GM19372 (cell line): ENCODE measurements at regions not wholly inside any gene's neighbourhood (a gene's known extent, or its start where the extent isn't known, plus 50 kb on each side); places are given as distances from the start of the nearest gene placed in this dataset.
"Not testable (repeated sequence)": the region's sequence is repeated elsewhere in the genome, so short reads cannot be mapped to it uniquely, and the experiment has no call there.

ENCODE experiments used
- ATAC-seq: cut with Tn5 transposase; IDR thresholded peaks from one replicate; pipeline ENCODE4 v1.9.1; 2021; ENCODE audit warnings: mild to moderate bottlenecking, low read depth, moderate library complexity; ENCODE audit not compliant: unreplicated experiment

DNA sequence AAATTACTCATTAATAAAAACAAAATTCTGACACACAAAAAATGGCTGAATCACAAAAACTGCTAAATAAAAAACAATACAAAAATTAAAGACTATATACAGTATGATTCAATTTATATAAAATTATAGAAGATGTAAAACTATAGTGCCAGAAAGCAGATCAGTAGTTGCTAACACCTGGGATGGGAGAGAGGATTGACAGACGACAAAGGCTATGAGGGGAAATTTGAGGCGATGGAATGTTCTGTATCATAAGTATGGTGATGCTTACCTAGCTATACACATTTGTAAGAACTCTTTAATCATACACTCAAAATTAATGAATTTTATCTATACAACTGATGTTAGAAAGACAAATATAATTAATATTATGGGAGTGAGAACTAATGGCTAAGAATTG, 247.9 kb upstream of the GJE1 start:
- no peak for ATAC-seq

DNA sequence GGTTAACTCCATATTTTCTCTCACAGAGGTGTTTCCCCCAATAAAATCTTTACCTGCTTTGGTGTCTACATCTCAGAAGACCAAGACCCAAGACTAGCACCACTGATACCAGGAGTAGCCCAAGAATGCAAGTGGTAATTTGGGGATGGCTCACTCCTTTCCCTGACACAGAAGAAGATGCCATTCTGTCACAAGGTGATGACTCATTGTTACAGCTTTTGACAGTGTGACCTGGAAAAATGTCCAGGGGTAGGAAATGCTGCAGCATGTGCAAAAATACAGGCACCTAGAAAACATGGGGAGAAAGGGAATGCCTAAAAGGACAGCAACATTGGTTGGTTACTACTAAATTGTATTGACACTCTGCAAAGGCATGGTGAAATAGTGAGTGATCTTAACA, 254.0 kb upstream of the GJE1 start:
- ATAC-seq, result no peak

DNA sequence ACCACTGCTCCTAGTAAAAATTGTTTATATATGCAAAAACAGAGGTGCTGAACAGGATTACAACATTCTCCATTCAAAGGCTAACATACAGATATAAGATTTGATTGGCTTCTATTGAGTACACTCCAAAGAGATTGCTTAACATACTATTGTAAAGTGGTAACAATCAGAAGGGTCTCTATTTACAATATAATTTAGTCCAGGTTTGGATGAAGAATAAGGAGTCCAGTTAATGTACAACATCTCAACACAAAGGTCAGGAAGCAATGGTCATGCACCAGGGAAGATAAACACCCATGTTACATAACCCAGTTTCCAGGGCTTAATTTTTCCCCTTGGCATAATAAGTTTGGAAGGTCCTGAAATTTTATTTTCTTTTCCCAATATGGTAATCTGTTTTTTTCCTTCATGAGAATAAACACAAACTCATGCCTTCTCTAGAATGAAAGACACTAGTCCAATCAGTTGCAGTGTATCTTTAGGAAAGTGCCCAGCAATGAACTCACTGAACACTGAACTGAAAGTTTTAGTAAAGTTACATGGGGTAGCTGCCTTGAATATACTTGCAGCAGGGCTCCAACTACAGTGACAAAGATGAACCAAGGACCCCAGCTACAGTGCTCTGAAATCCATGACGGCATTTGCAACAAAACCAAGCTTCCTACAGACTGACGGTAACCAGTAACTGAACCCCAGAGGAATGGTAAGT, 255.3 kb upstream of the GJE1 start:
- ATAC-seq, result no peak

DNA sequence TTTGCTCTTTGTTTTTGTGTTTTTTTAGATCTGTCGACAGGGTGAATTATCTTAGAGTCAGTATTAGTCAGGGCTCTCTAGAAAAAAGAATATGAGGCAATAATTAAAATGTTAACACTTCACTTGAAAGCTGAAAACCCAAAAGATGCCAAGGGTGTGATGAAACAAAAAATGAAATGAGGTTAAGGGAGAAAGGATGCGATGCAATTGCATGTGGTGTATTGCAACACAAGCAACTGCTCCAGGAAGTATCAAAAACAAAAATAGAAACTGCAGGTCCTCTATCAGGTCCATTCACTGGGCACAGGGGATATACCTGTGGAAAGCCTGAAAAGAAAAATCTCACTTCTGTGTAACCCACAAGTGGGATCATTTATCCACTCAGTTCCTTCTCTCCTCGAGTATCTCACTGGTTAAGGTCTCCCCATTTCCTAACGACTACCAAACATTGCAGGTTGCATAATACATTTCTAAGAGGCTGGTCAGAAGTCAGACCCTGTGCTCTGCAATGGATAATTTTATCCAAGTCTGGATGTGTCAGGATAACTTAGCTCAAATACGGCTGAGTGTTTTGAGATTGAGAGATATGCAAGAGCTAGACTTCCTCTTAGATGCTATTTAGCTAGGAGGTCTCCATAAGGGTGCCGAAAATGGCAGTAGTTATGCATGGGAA, 257.7 kb upstream of the GJE1 start:
- no peak for ATAC-seq

DNA sequence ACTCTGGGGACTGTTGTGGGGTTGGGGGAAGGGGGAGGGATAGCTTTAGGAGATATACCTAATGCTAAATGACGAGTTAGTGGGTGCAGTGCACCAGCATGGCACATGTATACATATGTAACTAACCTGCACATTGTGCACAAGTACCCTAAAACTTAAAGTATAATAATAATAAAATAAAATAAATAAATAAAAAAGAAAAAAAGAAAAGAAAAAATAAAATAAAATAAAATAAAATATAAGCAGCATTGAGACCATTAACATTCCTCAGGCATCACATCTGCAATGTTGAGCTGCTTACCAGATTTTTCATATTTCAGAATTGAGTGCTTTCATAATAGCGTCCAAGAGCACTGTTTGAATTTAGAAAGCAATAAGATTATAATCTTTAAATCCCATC, 263.2 kb upstream of the GJE1 start:
- not testable (repeated sequence) for ATAC-seq

DNA sequence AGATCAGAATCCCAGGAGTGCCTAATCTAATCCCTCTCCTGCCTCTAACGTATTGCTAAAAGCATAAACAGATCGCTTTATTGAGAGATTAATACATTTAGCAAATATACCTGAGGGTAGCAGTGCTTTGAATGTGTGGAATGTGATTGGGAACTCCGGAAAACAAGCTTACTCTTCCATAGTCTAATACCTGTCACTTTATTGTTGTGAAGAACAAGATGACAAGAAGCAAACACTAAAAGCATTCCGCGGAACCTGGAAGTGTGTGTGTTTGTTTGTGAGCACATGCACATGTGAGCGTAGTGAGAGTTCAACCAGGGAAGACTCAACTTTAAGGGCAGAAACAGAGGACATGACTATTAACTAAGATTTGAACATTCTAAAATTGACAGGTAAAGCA, 265.0 kb upstream of the GJE1 start:
- no peak for ATAC-seq

DNA sequence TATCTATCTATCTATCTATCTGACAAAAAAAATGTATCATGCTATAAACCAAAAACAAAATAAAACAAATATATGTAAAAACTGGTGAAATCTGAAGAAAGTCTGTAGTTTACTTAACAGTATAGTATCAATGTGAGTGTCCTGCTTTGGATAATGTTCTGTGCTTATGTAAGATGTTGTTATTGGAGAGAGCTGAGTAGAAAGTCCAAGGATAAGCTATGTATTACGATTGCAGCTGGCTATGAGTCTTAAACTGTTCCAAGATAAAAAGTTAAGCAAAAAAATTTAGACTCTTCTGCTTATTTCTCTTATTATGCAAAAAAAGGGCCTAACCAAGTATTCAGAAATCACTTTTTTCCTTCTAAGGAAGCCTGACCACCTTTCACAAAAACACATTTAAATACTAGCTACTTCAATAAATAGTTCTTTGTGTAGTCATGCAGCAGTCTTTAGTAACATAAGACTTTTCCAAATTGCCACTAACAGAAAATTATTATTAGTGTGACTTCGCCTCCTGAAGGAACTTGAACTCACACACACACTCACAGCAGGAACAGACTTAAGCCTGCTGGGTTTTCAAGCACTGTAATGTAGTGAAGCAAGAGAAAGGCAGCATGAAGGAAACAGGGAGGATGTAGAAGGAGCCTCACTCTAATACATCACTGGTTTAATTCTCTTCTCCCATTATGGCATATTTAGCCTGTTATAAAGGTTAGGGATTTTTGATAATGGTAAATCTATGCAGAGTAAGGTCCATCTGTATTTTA, 265.8 kb upstream of the GJE1 start:
- ATAC-seq, result no peak

DNA sequence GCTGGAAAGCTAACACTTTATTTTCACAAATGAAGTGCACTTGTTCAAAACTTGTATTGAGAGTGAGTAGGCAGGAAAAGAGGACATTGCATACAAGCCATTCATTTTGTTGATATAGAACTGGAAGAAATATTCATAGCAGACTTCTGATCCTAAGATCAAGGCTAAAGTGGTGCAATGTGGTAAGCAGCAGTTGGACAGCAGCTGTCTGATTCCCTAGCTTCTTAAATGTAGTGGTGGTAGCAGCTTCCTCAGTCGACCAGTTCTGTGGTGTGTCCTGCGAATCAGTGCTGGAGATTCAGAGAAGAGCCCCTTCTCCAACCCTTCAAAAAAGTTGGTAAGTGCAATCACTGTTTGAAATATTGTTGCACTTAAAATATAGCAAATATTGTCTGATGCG, 281.7 kb upstream of the GJE1 start:
- no peak for ATAC-seq

DNA sequence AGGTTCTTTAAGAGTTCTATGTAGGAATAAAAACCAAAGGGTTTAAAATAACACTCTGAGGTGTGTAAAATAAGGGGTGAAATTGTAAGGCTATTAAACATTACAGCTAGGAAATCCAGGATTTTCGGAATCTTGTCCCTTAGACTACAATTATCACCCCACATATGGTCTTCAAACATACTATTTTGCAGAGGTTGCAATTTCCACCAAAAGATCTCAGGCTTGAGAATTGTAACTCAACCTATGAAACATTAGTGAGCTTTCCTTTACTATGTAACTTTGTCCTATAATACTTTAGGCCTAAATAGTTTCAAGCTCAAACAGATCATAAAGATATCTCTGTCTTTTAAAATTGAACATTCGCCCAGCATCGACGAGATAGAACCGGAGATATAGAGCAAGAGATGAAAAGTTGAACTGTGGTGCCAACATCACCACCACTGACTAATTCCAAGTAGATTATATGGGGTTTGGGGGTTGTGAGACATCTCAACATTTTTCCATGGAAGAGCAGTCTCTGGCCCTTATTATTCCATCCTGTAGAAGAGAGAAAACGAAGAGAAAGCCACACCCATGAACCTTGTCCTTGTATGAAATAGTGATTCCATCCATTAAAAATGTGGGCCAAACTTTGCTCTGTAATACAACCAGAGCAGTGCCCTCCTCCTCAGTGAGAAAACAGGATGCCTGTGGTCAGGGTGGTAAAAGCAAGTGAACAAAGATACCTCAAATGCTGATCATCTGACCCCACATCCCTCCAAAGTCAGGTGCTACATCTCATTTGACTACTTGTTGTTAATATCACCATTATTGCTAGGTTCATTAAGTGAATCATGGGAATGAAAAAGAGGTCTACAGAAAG, 284.5 kb upstream of the GJE1 start:
- no peak for ATAC-seq

DNA sequence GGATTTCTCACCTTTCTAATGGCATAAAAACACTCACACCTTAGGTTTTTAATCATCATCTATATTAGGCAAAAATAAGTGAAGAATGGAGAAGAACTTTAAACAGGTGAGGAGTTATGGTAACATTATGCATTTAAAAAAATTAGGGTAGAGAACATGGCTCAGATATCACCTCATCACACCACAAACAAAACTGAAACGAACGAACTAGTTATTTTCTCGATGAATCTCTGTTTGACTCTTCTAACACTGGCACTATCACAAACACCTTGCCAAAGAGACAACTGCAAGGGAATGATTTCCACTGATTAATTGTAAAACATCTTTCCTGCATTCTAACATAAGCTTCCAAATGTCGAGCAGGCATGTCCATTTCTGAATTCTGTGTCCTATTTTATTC, 286.1 kb upstream of the GJE1 start:
- ATAC-seq, result no peak

DNA sequence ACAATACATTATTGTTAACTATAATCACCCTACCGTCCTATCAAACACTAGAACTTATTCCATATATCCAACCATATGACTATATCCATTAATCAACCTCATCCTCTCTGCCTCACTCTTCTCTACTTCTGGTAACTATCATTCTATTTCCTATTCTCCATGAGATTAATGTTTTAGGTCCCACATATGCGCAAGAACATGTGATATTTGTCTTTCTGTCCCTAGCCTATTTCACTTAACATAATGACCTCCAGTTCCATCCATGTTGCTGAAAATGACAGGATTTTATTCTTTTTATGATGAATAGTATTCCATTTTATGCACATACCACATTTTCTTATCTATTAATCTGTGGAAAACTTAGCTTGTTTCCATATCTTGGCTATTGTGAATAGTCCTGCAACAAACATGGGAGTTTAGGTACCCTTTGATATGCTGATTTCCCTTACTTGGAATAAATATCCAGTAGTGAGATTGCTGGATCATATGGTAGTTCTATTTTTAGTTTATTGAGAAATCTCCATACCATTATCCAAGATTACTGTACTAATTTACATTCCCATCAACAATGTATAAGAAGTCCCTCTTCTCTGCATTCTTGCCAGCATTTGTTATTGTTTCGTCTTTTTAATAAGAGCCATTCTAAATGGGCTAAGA, 289.4 kb upstream of the GJE1 start:
- ATAC-seq, result no peak

DNA sequence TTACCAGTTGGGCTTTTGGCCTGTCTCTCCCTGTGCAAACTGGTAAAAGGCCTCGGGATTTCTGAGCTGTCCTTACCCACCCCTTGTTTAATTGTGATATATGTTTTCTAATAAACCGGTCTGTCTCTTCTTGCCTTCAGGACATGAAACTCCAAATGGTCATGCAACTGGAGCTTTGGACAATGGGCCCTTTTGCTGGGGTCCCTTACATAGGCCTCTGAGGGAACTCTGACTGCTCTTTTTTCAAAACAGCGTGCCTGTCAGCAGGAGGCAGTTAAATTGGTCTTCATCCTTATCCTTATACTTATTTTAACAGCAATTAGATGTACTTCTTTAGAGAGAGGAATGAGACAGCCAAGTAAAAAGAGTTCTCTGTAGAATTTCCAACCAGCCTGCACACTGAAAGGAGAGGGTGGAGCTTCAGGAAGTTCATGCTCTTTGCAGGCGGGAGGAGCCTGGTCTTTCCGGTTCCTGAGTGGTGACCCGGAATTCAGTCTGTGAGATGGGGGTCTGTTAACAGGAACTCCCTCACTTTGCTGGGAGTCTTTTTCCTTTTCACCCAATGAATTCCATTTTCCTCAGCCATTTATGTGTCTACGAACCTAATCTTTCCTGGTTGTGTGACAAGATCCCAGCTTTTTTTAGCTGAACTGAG, 299.6 kb upstream of the GJE1 start:
- ATAC-seq, result no peak

DNA sequence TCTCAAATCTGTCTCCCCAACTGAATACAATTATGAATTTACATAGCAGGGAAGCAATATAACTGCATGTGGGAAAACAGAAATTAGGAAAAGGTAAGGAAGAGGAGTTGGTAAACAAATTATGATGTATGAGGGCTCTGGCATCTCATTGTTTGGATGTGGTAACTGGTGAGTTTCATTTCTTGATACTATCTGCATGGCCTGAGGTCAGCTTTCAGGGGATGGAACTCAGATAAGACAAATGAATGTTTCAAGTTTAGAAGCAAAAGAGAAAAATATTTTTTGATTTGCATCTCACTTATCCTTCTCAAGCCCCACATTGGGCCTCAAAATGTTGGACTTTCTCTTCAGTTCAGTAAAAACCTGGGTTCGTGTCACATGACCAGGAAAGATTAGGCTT, 302.2 kb upstream of the GJE1 start:
- no peak for ATAC-seq

DNA sequence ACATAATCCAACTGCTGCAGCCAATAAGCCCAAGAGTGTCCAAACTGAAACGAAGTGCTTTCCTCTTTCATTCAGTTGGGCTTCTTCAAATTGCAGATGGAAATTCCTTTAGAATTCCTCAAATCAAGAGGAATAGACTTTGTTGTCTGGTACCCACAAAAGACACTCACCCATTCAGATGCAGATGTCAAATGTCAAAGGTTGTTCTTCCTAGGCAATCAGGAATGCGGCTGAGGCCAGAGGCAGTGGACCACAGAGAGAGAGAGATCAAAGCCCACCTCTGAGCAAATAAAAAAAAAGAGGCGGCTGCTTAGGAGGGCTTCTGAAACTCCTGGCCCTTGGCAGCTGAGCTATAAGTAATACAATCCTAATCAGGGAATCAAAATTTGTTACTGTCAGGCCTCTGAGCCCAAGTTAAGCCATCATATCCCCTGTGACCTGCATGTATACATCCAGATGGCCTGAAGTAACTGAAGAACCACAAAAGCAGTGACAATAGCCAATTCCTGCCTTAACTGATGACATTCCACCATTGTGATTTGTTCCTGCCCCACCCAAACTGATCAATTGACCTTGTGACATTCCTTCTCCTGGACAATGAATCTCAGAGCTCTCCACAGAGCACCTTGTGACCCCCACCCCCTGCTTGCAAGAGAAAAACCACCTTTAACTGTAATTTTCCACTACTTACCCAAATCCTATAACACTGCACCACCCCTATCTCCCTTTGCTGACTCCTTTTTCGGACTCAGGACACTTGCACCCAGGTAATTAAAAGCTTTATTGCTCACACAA, 303.0 kb upstream of the GJE1 start:
- no peak for ATAC-seq

DNA sequence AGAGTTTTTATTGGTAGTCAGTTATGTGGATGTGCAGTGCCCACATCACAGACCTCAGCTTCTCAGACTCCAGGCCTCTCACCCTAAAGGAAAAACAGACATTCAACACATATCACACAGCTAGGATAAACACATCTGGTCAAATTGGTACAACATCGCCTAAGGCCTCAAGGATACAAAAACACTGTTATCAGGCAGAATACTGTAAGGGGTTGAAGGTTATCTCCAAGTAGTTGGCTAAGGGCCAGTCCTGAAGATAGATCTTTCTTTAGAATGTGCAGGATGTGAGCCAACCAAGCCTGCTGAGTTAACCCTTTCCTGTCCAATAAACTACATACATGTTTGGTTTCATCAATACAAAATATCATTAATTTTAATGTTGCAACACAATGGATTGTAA, 308.4 kb upstream of the GJE1 start:
- ATAC-seq, result no peak

DNA sequence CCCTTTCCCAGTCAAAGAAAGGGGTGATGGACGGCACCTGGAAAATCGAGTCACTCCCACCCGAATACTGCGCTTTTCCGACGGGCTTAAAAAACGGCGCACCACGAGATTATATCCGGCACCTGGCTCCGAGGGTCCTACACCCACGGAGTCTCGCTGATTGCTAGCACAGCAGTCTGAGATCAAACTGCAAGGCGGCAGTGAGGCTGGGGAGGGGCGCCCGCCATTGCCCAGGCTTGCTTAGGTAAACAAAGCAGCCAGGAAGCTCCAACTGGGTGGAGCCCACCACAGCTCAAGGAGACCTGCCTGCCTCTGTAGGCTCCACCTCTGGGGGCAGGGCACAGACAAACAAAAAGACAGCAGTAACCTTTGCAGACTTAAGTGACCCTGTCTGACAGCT, 317.7 kb upstream of the GJE1 start:
- ATAC-seq, result not testable (repeated sequence)

DNA sequence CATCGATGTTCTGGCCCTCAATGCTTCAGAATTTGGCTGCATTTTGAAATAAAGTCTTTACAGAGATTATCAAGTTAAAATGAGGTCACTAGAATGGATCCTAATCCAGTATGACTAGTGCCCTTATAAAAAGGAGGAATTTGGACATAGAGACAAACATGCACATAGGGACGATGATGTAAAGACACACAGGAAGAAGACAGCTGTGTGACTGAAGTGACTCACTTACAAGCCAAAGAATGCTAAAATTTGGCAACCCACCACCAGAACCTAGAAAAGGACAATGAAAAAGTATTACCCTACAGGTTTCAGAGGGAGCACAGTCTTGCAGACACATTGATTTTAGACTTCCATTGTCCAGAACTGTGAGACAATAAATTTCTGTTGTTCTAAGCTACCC, 322.8 kb upstream of the GJE1 start:
- ATAC-seq, result no peak

DNA sequence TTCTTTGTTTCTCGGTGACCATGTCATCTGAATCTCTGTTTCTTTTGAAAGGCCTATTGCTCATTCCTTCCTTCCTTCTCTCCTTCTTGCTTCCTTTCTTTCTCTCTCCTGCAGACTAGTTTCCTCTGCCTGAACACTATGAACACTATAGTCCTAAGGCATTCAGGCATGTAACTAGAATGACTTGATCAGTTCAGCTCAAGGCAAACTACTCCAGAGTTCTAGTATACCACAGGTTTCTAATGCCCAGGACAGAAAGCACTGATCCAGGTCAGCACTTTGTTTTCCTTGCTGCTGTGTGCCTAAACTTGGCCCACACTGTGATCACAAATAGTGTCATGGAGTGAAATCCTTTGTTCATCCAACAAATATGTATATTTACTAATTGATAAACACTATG, 324.1 kb upstream of the GJE1 start:
- ATAC-seq, result no peak

DNA sequence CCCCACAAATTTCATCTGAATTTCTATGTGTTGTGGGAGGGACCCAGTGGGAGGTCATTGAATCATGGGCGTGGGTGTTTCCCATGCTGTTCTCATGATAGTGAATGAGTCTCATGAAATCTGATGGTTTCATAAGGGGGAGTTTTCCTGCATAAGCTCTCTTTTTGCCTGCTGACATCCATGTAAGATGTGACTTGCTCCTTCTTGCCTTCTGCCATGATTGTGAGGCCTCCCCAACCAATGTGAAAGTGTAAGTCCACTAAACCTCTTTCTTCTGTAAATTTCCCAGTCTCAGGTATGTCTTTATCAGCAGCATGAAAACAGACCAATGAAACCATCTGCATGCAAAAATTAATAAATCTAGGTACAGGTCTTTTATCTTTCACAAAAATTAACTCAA, 331.8 kb upstream of the GJE1 start:
- ATAC-seq, result not testable (repeated sequence)
